Putamen (tissue), 1 donor: ENCODE measurements at regions not wholly inside any gene's neighbourhood (a gene's known extent, or its start where the extent isn't known, plus 50 kb on each side); places are given as distances from the start of the nearest gene placed in this dataset.

ENCODE experiments used
- DNase-seq: peaks from one replicate; pipeline ENCODE4 v3.0.0-alpha.2; 2016; ENCODE audit warnings: low spot score

DNA sequence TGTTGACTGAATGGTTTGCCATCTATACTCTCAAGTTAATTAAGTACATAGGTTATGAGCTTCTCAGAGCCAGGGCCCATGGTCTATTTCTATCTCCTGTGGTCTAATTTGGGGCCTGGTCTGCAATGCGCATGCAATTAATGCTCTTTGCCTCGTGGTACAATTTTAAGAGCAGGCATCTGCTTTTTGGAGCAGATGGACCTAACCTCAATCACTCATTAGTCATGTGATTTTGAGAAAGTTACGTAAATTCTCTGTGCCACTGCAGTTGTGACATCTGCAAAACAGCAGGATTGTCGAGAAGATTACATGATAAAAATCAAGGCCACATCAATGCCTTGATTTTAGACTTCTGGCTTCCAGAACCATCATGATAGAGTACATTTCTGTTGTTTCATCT is 543.7 kb upstream of the ADAMTS9 start:
- no peak for DNase-seq

DNA sequence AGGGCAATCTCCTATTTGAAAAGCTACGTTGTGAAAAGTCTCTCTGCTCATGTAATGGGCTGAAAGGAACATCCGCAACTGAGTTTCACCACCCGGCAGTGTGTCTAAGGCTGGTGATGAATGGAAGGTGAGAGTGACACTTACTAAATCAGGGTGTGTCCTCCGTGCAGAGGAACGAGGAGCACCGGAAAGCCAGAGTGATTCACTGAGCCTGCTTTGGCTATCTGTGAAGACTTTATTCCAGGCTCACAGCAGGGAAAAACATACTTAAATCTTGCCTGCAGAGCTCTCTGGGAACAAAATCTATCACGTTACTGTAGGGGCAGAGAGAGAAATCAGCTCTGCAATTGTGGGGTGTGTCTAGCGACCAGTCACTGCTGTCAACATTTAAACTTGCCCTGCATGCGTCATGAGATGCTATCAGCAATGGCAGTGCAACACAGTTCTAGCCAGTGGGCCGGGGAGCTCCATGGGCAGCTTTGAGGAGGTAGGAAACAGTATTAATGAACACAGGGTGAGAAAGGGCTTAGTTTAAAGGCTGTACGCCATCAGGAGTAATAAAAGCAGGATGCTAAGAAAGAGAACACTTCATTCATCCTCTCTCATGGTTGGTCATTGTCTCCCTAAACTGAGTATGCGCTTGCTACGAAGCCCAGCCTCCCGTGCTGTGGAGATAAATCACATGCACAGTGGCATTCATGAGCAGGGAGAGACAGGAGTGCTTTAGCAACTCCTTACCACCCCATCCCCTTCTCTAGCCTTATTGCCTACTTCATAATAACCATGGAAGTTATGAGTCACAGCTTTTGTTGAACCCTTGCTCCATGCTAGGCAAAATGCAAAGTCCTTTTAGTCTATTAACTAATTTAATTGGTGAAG is 542.7 kb upstream of the ADAMTS9 start:
- DNase-seq = no peak

DNA sequence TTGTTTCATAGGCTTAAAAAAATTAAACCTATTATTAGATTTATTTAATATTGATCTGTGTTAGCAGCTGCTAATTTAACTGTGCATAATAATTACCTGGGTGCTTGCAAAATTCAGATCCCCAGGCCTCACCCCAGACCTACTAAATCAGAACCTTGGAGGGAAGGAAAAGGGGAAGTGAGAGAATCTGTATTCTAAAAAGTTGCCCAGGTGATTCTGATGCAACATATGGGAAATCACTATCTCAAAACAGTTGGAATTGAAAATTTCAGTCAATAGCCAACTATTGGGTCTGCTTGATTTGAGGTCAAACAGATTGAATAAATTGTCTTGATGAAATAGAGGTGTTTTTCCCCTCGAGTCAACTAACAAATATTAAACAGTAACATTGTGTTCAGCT is 538.5 kb upstream of the ADAMTS9 start:
- DNase-seq = no peak

DNA sequence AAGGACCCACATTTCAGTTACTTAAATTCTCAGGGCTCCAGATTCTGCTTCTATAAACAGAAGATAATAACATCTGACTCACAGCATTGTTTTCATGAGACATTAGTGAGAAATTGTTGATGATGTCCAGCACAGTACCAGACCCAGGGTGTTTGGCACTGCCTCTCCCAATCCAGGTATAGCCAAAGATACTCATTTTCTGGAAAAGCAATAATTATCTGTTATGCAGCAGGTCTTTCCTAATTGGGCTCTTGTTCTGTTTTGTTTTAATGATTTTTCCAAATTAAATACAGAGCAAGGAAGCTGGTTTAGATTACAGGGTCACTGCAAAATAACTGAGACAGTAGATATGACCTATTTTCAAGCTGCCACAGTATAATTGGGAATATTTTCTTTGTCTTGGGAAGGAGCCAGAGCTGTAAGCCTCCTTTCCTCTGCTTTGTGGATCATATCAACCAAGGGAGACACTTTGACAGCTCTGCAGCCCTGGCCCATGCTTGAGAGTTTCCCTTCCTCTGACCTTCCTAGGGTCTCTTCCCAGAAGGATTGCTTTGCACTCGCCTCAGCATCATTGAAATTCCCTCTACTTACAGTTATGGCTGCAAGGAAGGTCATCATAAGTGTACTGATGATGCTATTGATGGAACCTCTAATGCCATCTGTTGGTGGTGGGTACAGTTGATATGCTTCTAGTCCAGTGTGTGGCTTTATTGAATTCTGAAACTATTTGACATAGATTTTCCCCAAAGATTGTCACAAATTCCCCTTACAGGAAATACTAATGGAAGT is 522.4 kb upstream of the ADAMTS9 start:
- DNase-seq = no peak

DNA sequence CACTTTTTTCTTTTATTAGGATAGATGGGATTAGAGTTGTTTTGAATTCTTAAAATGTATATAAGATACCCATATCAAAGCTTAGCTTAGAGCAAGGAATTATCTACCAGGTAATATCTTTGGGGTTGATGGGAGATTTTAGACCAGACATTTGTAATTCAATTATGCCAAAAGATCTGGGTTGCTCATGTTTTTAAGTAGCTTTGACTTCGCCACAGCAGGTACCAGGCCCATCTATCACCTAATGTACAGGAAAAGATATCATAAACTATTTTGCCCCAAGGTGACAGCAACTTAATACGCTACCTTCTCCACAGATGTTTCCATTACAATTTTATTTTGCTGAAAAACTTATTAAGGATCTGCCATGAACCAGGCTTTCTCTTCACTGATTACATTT is 514.6 kb upstream of the ADAMTS9 start:
- DNase-seq = no peak

DNA sequence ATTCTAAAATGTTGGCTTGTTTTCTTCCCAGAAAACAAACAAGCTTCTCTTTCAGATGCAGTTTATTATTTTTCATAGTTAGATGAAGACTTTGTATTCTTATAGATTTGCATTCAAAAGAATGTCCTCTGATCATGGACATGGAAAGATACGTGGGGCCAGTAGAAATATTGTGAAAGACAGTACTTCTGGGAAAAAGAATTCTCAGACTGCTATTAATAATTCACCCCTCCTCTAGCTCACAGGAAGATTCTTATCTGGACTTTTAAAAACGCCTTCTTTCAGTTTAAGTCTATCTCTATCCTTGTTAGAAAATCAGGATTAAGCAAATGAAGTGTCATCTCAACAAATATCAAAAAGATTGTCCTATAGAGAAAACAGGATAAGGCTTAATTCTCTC is 514.1 kb upstream of the ADAMTS9 start:
- no peak for DNase-seq

DNA sequence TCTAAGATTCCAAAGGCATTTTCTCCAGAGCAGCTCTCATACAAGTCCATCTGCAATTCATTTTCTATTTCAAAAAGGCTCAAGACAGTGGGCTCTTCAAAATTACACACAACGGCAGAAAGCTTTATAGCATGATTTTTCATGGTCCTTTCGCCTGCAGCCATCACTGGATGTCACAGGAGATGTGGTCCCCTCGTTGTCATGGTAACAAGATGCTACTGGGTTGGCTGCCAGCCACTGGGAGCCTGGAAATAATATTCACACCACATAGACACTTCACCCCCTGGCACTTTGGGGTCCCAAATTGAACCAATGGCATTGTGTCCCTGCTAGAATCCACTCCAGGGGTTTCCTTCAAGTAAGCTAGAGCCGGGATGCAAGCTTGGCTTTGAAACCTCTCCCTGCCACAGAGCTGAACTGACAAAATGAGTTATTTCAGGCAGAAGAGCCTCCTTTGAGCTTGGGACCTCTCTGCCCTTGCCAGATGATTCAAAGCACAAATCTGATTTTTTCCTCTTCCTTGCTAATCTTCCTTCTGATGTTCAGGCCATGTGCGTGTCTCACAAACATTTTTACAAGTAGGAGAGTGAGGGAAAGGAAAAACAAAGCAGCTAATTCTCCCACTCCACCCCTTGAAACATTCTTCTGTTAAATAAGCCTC is 512.6 kb upstream of the ADAMTS9 start:
- DNase-seq = no peak

DNA sequence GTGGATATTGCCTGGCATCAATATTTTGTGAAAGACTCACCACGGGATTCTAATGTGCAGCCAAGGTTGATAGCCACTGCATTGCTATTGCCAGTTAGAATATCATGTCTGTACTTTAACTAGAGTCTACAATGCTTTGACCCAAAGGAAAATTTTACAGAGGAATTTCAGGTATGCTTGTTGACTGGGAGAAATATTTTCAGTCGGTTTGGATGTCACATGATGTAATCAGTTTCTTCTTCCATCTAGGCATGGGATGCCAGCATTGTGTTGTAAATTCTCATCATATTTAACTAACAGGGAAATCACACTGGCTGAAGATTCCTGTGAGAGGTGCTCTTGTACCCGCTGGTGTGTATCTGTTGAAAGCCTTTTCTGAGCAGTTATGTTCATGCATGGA is 508.9 kb upstream of the ADAMTS9 start:
- no peak for DNase-seq

DNA sequence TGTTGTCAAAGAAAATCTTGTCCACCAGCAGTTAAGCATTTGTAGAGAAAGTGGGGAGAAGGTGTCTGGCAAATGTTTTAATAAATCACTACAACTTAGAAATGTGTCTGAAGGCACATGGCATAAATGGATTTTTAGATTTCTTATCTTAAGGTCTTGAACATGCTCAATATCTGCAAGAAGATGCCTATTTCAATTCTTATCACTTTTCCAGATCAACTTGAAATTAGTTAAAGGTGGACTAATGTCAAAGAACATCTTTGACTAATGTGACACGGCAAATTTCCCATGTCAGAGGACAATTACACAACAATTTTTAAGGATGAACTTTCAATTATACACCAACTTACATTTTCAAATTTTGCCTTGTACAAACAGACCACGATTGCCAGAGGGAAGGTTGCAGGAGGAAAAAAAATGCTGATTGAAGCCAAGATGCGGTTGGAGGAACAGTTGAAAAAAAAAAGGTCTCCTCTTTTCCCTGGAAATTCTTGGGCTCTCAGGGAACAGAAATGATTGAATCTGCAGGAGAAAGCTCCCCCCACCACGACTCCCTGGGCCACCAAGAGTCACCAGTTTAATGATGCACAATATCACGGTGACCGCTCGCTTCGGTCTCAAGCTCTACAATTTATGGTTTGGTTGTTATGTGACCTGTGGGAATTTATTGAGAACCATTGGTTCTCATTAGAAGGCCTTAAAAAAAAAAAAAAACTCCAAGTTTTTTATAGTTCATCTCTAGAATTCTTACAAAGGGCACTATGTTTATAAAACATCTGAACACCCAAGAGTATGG is 507.6 kb upstream of the ADAMTS9 start:
- DNase-seq = no peak

DNA sequence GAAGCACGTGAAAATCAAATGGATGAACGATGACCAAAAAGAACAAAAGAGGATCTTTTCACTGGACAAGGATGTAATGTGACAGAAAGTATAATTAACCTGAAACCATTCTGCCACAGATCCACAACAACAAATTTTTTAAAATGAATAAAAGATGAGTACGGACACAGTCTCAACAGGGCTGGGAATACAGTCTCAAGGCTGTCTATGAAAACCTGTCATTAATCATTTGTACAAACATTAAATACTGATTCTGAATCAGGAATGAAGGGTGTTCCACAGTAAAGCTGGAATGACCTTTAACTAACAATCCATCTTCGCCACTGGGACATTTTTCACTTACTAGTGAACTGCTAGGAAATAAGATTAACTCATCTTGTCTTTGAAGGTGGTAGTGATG is 506.9 kb upstream of the ADAMTS9 start:
- DNase-seq = no peak

DNA sequence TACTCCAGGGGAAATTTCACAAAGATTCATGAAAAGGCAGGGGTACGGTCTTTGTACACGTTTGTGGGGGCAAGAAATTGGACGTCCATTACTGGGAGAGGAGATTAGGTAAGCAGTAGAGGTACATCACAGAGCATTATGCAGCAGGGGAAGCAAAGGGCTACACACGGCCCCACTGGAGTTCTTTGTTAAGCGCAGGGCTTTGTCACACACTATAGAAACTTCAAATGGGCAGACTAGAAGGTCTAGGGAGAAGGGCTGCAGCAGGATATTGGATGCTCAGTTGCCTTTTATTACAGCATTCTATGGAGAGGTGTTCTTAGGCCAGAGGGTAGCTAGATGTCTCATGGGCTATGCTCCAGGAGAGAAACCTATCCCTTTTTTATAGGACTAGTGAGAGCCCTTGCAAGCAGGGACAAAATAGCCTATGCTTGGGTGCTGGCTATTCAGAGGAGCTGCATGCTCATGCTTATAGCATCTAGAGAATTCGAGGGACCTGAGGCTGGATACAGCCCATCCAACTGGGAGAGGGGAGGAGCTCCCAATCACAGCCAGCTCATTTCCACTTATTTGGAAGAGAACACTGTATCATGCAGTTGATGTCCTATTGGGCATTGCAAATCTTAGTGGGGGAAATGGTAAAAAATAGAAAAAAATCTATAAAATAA is 506.4 kb upstream of the ADAMTS9 start:
- no peak for DNase-seq

DNA sequence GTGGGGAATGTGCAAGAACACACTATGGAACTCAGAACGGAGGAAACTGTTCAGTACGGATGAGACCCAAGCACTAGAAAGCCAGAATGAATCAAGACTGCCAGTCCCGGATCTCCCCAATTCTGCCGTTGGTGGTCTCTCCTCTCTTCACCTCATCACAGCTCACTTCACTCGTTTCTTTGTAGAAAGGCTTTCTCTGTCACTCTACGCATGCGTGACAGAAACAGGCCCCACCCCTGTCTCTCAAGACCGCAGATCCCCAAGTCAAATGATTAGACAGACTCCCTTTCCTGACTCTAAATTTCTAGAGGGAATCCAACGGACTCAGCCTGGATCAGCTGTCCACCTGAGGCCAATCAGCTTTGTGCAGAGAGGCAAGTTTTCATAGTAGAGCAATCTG is 505.7 kb upstream of the ADAMTS9 start:
- DNase-seq = no peak

DNA sequence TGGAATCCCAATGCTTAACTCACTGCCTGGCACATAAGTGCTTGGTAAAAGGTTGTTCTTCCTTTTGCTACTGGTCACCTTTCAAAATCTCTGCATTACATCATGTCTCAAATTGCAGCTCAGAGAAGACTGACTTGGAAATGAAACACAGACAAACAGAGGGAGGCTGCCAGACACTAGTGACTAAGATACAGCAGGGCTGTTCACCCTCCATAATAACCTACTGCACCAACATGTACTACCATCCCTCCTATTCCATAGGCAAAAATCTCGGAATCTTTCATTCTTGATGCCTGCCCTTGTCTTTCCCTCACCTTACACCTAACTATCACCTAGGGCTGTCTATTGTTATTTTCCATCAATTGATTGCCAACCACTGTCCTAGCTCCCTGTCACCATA is 502.3 kb upstream of the ADAMTS9 start:
- DNase-seq = no peak

DNA sequence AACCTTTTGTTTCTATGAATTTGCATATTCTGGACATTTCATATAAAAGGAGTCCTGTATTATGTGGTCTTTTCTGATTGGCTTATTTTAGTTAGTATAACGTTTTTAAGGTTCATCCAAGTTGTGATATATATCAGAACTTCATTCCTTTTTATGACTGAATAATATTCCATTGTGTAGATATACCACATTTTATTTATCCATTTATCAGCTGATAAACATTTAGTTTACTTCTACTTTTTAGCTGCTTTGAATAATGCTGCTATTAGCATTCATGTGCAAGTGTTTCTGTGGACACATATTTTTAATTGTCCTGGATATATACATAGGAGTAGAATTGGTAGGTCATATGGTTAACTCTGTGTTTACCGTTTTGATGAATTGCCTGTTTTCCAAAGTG is 498.5 kb upstream of the ADAMTS9 start:
- DNase-seq = no peak

DNA sequence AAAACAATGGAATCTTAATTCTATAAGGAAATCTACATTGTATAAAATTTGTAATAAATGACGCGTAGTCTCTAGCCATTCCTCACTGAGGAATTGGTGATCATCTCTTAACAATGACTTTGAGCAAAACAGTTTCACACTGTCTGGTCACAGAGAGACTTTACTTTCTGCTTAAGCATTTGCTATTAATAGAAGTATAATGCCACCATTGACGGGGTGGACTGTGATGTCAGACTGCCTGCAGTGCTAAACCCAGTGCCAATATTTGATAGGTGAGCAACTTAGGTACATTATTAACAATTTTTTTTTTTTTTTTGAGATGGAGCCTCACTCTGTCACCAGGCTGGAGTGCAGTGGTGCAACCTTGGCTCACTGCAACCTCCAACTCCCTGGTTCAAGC is 494.9 kb upstream of the ADAMTS9 start:
- DNase-seq = no peak

DNA sequence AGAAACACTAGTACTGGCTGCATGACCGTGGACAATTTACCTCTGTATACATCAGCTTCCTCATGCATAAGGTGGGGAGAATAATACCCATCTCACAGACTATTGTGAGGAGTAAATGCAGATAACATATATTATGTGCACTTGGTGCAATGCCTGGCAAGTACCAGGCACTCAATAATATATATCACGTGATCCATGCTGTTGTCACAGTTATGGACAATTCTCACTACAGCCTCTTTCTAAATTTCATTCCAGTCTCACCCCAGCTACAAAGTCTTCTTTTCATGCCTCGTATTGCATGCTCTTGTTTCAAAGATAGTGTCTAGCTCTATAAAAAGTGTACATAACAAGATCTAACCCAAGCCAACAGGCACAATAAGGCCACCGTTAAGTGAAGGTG is 494.3 kb upstream of the ADAMTS9 start:
- DNase-seq = no peak

DNA sequence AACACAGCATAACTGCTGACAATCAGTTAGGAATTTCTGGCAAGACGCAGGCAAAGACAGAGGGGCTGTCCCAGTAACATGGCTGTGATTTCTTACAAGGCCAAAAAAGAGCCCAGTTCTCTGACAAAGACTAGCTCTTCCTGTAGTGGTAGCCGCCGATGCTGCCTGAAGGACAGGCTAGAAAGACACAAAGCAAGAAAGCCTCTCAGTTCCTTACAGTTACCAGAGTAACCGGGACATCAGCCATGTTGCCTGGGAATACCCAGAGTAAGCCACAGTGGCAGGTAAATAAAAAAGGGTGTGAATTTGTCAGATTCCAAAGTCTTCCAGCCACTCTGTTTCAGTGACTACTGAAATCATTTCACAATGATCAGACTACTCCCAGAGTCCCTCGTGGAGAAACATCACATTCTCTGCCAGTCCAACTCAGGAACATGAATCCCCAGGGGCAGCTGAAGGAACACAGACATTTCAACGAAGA is 493.6 kb upstream of the ADAMTS9 start:
- no peak for DNase-seq

DNA sequence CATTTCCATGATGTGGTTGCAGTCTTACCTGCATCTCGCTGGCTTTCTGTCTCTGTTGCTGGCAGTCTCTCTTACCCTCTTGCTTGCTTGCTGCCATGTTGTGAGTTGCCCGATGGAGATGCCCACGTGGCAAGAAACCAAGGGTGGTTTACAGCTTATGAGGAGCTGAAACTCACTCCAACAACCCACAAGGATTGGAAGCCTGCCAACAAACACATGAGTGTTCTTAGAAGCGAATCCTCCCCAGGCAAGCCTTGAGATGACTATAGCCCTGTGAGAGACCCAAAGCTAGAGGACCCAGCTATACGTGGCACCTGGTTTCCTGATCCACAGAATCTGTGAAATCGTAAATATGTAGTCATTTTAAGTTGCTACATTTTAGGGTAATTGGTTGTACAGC is 490.9 kb upstream of the ADAMTS9 start:
- no peak for DNase-seq

DNA sequence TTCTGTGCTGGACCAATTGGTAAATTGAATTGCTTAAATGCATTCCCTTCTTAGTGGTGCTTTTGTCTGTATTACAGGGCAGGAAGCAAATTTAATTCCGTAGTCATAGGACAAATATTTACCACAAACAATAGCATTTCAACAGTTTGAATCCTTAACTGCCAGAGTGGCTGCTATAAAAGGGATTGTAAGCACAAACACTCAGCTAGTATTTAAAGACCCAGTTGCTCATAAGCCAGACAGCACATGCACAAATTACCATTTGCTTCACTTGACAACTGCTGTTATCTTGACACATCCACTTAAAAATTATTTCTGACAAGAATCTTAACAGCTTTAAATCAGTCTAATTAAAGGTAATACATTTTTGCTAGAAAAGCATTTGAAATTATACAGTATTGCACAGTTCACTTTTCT is 490.2 kb upstream of the ADAMTS9 start:
- no peak for DNase-seq

DNA sequence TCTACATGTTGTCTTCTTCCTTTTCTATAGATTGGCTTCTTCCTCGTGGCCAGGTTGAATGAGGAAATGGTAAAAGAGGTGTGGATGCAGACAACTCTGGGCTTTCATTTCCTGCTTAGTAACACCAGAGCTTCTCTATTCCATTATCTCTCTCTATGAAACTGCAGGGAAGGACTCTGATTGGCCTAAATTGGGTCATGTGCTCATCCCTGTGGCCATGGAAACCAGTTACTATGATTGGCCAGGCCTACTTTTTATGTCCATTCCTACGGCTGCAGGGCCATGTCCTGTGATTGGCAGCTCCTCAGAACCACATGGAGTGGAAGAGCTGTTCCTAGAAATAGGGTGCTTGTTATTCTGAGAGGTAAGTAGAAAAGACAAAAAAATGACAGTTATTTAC is 486.9 kb upstream of the ADAMTS9 start:
- no peak for DNase-seq

DNA sequence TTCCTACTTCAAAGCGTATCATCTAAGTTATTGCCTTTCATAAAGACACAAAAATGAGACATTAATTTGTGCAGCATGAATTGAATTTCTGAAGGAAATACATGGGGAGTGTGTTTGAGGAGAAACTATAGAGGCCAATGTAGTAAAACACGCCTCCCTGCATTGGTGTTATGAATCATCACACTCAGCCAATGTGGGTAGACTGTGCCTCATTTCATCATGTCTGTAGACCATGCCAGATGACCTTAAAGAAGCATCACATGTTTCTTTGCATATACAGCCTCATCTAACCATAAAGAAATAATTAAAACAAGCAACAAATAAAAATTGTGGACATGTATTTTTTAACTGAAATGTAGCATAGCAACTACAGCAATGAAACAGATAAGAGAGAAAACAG is 486.0 kb upstream of the ADAMTS9 start:
- no peak for DNase-seq
